GM12875 (cell line): ENCODE measurements at regions not wholly inside any gene's neighbourhood (a gene's known extent, or its start where the extent isn't known, plus 50 kb on each side); places are given as distances from the start of the nearest gene placed in this dataset.

Experiments used
- H3K4me3 ChIP-seq: one replicate; pipeline ENCODE4 v1.5.1; 2011; ENCODE audit warnings: low read depth, low read length, control low read depth
- CTCF ChIP-seq: IDR thresholded peaks from 2 replicates; pipeline ENCODE4 v1.5.1; 2011; ENCODE audit warnings: low read depth, mild to moderate bottlenecking, control low read depth, inconsistent platforms, low read length, moderate library complexity, borderline replicate concordance; ENCODE audit not compliant: insufficient read depth

DNA sequence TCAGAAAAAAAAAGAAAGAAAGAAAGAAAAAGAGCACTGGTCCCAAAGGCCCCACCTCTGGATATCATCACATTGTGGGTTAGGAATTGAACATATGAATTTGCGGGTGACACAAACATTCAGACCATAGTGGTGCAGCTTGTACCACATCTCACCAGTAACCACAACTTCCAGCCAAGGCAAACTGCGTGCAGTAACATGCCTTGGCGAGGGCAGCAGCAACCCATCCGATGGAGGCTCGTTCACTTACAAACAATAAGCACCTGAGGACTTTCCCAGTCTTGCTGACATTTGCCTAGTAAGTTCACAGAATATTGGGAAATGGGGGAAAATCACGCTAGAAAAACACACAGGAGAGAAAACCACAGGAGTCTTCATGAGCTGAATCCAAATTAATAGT lies 508.1 kb downstream of the ZNF608 start:
- no peak for TF ChIP-seq CTCF
- no peak overlapping the region for H3K4me3 ChIP-seq

DNA sequence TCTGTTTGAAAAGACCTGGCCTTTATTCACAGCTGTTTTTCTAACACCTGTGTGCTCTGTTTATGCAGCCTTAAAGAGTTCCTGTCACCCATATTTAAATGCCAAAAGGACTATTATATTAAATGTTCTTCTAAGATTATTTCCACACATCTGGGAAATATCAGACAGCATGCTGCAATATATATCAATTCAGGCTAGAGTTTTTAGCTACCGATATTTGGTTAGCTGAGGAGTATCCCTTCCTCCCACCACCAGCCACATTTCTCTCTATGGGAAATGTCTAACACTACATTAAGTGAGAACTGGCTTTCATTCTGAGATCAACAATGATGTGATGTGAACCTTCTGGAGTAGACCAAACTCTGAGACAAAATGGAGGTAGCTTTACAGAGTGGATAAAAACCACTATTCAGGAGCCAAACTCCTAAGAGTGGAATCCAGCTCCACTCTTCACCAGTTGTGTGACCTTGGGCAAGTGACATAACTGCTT lies 509.2 kb downstream of the ZNF608 start:
- TF ChIP-seq CTCF = no peak
- H3K4me3 ChIP-seq = no peak overlapping the region

DNA sequence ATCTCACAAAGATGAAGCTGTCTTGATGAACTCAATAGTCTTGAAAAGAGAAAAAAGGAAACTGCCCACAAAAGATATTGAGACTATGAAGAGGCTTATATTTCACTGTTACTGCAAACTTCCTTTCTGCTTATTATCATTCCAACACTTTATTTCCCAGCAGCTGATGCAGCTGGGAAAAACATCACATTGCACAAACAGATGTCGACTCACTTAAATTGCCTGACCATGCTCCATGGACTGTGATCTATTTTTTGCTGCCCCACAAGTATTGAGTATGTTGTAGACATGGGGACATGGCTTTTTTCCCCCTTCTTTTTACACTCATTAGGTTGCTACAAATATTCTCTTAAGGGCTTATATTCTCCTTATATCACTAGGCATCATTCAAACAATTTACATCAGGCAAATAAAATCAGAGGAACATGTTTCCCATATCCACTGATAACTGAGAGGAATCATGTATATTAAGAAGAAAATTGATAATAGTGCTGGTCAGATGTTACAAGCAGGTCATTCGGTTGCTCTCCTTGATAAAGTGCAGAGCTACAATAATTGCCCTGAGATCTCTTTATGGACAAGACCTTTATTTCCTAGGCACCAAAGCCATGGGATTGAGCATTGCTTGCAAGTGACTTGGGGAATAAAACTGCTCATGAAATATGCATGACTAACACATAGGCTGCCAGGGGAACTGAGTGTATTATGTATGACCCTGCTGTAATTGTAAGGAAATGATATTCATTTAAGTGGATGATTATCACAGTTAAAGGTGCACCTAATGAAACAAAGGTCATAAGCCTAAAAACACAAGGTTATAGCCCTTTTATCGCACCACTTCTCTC lies 509.9 kb downstream of the ZNF608 start:
- no peak overlapping the region for H3K4me3 ChIP-seq
- TF ChIP-seq CTCF = no peak

DNA sequence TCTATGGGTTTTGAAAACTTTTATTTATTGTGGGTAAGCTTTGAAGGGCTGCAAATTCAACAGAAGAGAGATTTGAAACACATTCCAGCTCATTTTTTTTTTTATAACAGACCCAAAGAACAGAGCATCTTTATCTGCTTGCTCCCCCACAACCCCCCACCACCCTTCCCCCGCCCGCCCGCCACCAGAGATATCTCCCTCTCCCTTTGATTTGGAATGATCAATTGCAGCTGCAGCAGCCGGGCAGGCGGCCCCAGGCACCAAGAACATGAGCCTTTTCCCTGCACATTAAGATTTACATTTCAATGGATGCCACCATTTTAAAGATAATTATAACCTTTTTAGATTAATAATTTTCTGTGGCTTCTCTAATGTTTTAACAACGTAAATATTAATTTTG lies 510.9 kb downstream of the ZNF608 start:
- TF ChIP-seq CTCF = no peak
- H3K4me3 ChIP-seq = no peak overlapping the region

- no peak overlapping the region for H3K4me3 ChIP-seq
- no peak for TF ChIP-seq CTCF
Observed at GRCh38 chr5:124234770-124235562, 511.5 kb downstream of the ZNF608 start.

DNA sequence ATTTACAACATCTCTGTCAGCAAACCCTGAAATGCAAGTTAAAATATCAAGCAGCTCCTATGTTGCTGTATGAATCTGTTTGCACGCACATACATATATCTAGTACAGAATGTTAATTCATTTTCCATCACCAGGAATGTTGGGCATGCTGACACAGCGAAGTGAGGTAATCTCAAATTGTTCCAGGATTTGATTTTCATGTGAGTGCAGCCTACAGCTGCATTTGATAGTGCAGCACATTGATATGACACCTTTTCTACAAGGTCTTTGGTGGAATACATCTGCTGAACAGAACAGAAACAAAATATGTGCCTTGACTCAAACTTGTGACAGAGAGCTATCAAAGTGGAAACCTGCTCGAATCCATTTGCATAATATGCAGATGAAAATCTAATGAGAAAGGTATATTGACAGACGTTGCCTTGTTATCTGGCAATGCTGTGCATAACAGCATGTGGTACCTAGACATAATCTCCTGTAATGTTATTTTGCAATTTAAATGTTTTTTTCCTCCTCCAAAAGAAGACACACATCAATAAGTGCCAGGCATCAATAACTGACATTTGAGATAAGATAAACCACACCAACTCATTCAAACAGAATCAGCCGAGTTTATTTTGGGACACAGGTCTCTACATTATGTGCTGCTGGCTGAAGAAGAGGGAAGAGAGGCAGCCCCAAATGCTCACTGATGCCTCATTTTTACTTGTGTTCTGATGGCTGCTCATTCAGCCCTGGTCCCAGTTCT lies 512.2 kb downstream of the ZNF608 start:
- no peak overlapping the region for H3K4me3 ChIP-seq
- TF ChIP-seq CTCF = no peak
